Endodermal cell (in vitro differentiated cells): ENCODE measurements at regions not wholly inside any gene's neighbourhood (a gene's known extent, or its start where the extent isn't known, plus 50 kb on each side); places are given as distances from the start of the nearest gene placed in this dataset.
"Not testable (repeated sequence)": the region's sequence is repeated elsewhere in the genome, so short reads cannot be mapped to it uniquely, and the experiment has no call there.

ENCODE experiments used
- DNase-seq: peaks from one replicate; pipeline ENCODE4 v3.0.0-alpha.2; 2017
- H3K27ac ChIP-seq: 2 replicates; pipeline ENCODE4 v1.5.1; 2013; ENCODE audit warnings: mild to moderate bottlenecking, low read depth, low read length, moderate library complexity
- H3K27me3 ChIP-seq: 2 replicates; pipeline ENCODE4 v1.6.1; 2013; ENCODE audit warnings: mild to moderate bottlenecking, low read length, moderate library complexity; ENCODE audit not compliant: insufficient read depth, control insufficient read depth, poor library complexity, severe bottlenecking
- H3K36me3 ChIP-seq: 2 replicates; pipeline ENCODE4 v1.7.0; 2013; ENCODE audit warnings: mild to moderate bottlenecking, low read length, moderate library complexity; ENCODE audit not compliant: control insufficient read depth, insufficient read depth
- H3K4me1 ChIP-seq: one replicate; pipeline ENCODE4 v1.7.0; 2013; ENCODE audit warnings: low read length; ENCODE audit not compliant: control insufficient read depth, insufficient read depth
- H3K4me3 ChIP-seq: 2 replicates; pipeline ENCODE4 v1.5.1; 2013; ENCODE audit warnings: mild to moderate bottlenecking, low read length, moderate library complexity
- H3K9ac ChIP-seq: 2 replicates; pipeline ENCODE4 v1.6.1; 2013; ENCODE audit warnings: mild to moderate bottlenecking, low read length, moderate library complexity; ENCODE audit not compliant: poor library complexity, severe bottlenecking; ENCODE audit errors: extremely low read depth
- H3K9me3 ChIP-seq: 2 replicates; pipeline ENCODE4 v1.6.1; 2013; ENCODE audit warnings: mild to moderate bottlenecking, low read length, moderate library complexity; ENCODE audit not compliant: control insufficient read depth
- H3K27ac Mint-ChIP-seq: 2 replicates; pipeline ENCODE4 v1.8.0; 2020; ENCODE audit warnings: mixed read lengths
- H3K27me3 Mint-ChIP-seq: 2 replicates; pipeline ENCODE4 v1.8.0; 2021; ENCODE audit warnings: mild to moderate bottlenecking, mixed read lengths; ENCODE audit not compliant: insufficient read depth
- H3K36me3 Mint-ChIP-seq: 2 replicates; pipeline ENCODE4 v1.8.0; 2020; ENCODE audit warnings: low read depth, mixed read lengths
- H3K4me1 Mint-ChIP-seq: 2 replicates; pipeline ENCODE4 v1.8.0; 2020; ENCODE audit warnings: mixed read lengths
- H3K4me3 Mint-ChIP-seq: 2 replicates; pipeline ENCODE4 v1.8.0; 2020; ENCODE audit warnings: mild to moderate bottlenecking, moderate library complexity, mixed read lengths
- H3K9me3 Mint-ChIP-seq: 2 replicates; pipeline ENCODE4 v1.8.0; 2020; ENCODE audit warnings: mild to moderate bottlenecking, mixed read lengths
- CTCF ChIP-seq: fragments of 200-600 bp; sonication (generic); conservative IDR thresholded peaks from 2 replicates; pipeline ENCODE4 v1.5.0; 2021; ENCODE audit warnings: antibody characterized with exemption, mild to moderate bottlenecking
- WGBS, 2 experiments: methylation state at CpG; one replicate each; pipeline versions ENCODE4 v1.1.5 to v1.1.7; 2013; ENCODE audit warnings: missing lambda C conversion rate in 2 of 2, mixed read lengths in 1 of 2; ENCODE audit not compliant: insufficient coverage in 1 of 2, insufficient read length in 1 of 2; 5-methylcytosine and 5-hydroxymethylcytosine counted together

DNA sequence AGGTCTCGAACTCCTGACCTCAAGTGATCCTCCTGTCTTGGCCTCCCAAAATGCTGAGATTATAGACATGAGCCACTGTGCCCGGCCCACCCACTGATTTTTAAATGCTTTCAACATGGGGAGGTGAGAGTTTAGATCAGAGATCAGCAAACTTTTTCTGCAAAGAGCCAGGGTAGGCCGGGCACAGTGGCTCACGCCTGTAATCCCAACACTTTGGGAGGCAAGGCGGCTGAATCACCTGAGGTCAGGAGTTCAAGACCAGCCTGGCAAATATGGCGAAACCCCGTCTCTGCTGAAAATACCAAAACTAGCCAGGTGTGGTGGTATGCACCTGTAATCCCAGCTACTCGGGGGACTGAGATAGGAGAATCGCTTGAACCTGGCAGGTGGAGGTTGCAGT lies 88.3 kb upstream of the LHX1 start:
- not testable (repeated sequence) for H3K27me3 ChIP-seq, H3K27me3 Mint-ChIP-seq, H3K9ac ChIP-seq, H3K9me3 Mint-ChIP-seq, H3K27ac Mint-ChIP-seq, H3K36me3 ChIP-seq, H3K27ac ChIP-seq, H3K4me3 Mint-ChIP-seq, H3K36me3 Mint-ChIP-seq, H3K4me3 ChIP-seq, H3K9me3 ChIP-seq
- peak; percentile 30 for TF ChIP-seq CTCF
- DNase-seq = peak; percentile 52
- H3K4me1 ChIP-seq = peaks cover 28% of the 10 kb centered on the region
- peaks cover 72% of the 10 kb centered on the region for H3K4me1 Mint-ChIP-seq
- 90 to 91% methylated on average over 9 of the region's 9 CpGs for WGBS, 2 experiments

- H3K9me3 Mint-ChIP-seq = no peaks in the 10 kb centered on the region
- H3K4me1 Mint-ChIP-seq = peaks cover 68% of the 10 kb centered on the region
- H3K4me3 ChIP-seq = no peak overlapping the region
- H3K4me1 ChIP-seq = peaks cover 28% of the 10 kb centered on the region
- peaks cover 3% of the 10 kb centered on the region for H3K27me3 Mint-ChIP-seq
- no peak overlapping the region for H3K4me3 Mint-ChIP-seq
- no peaks in the 10 kb centered on the region for H3K36me3 Mint-ChIP-seq
- WGBS, 2 experiments = 30 to 48% methylated on average over 7 to 9 of the region's 9 CpGs
- no peak overlapping the region for H3K9ac ChIP-seq
- no peaks in the 10 kb centered on the region for H3K9me3 ChIP-seq
- H3K36me3 ChIP-seq = no peaks in the 10 kb centered on the region
- H3K27ac Mint-ChIP-seq = peak overlapping the region; percentile 36
- no peak overlapping the region for H3K27ac ChIP-seq
- no peaks in the 10 kb centered on the region for H3K27me3 ChIP-seq
- peak; percentile 64 for TF ChIP-seq CTCF
- peak; percentile 91 for DNase-seq
These were observed 87.4 kb upstream of the LHX1 start for GRCh38 chr17:36849871-36850348.

DNA sequence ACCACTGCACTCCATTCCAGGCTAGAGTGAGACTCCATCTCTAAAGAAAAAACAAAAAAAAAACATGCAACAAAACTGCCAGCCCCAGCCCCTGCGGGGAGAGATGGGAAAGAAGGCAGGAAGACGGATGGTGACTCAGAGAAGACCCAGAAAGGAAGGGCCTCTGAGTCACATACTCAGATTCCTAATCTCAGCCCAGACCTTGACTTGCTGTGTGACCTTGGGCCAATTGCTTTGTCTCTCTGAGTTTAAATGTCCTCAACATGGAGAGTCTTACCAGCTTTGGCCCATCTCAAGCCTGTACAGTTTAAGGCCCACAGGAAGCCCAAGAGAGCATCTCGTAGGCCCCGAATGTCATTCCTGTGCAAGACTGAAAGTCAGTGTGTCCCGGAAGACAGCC lies 86.5 kb upstream of the LHX1 start:
- Mint-ChIP-seq H3K27me3 (no peaks in the 10 kb centered on the region), H3K9me3 (no peaks in the 10 kb centered on the region), H3K4me3 (no peak overlapping the region), H3K36me3 (no peaks in the 10 kb centered on the region), H3K4me1 (peaks cover 59% of the 10 kb centered on the region), H3K27ac (peak overlapping the region; percentile 18)
- DNase-seq = peak; percentile 53
- Histone ChIP-seq H3K27ac (no peak overlapping the region), H3K4me3 (no peak overlapping the region), H3K27me3 (no peaks in the 10 kb centered on the region), H3K36me3 (no peaks in the 10 kb centered on the region), H3K4me1 (peaks cover 28% of the 10 kb centered on the region), H3K9me3 (no peaks in the 10 kb centered on the region), H3K9ac (no peak overlapping the region)
- no peak for TF ChIP-seq CTCF
- 88 to 89% methylated on average over 5 of the region's 5 CpGs for WGBS, 2 experiments
